DND-41 (cell line): ENCODE measurements at regions not wholly inside any gene's neighbourhood (a gene's known extent, or its start where the extent isn't known, plus 50 kb on each side); places are given as distances from the start of the nearest gene placed in this dataset.

Experiments used
- ATAC-seq: fragments of 200-7000 bp; cut with Tn5 transposase; 3 replicates; pipeline ENCODE4 v1.9.1; 2021; ENCODE audit warnings: low read depth; ENCODE audit not compliant: insufficient read depth
- DNase-seq: peaks from one replicate; pipeline ENCODE4 v3.0.0-alpha.2; 2020
- H2AFZ ChIP-seq: 2 replicates; pipeline ENCODE4 v1.6.0; 2012; ENCODE audit warnings: low read depth, low read length
- H3K27ac ChIP-seq: 2 replicates; pipeline ENCODE4 v1.5.1; 2012; ENCODE audit warnings: low read length, inconsistent platforms
- H3K27me3 ChIP-seq: fragments of 200-600 bp; sonication (generic); 2 replicates; pipeline ENCODE4 v1.6.0; 2012; ENCODE audit warnings: low read length, mild to moderate bottlenecking, inconsistent platforms; ENCODE audit not compliant: insufficient read depth, poor library complexity
- H3K36me3 ChIP-seq: 2 replicates; pipeline ENCODE4 v1.5.1; 2012; ENCODE audit warnings: low read length, inconsistent platforms; ENCODE audit not compliant: insufficient read depth
- H3K4me1 ChIP-seq: 2 replicates; pipeline ENCODE4 v1.5.1; 2012; ENCODE audit warnings: mild to moderate bottlenecking, low read length; ENCODE audit not compliant: insufficient read depth
- H3K4me2 ChIP-seq: 2 replicates; pipeline ENCODE4 v1.6.0; 2012; ENCODE audit warnings: mild to moderate bottlenecking, moderate library complexity, low read length, inconsistent platforms; ENCODE audit not compliant: insufficient read depth
- H3K4me3 ChIP-seq, 2 experiments: fragments of 200-600 bp in 1 of 2; shearing (Covaris generic) in 1 of 2; 2 replicates each; pipeline ENCODE4 v1.5.1; 2012 to 2016; ENCODE audit warnings: inconsistent platforms in 2 of 2, low read length in 2 of 2, mild to moderate bottlenecking in 2 of 2, low read depth in 1 of 2, moderate library complexity in 1 of 2
- H3K79me2 ChIP-seq: 2 replicates; pipeline ENCODE4 v1.6.0; 2012; ENCODE audit warnings: low read length, inconsistent platforms; ENCODE audit not compliant: insufficient read depth
- H3K9ac ChIP-seq: 2 replicates; pipeline ENCODE4 v1.6.0; 2012; ENCODE audit warnings: low read depth, mild to moderate bottlenecking, inconsistent platforms, low read length, moderate library complexity
- H3K9me3 ChIP-seq: 2 replicates; pipeline ENCODE4 v1.5.1; 2012; ENCODE audit warnings: low read length, moderate library complexity, mild to moderate bottlenecking, inconsistent platforms; ENCODE audit not compliant: insufficient read depth, severe bottlenecking
- H4K20me1 ChIP-seq: 2 replicates; pipeline ENCODE4 v1.6.0; 2012; ENCODE audit warnings: low read length; ENCODE audit not compliant: insufficient read depth
- EZH2 ChIP-seq: IDR thresholded peaks from 3 replicates; pipeline ENCODE4 v1.6.1; 2012; ENCODE audit warnings: borderline replicate concordance, low read depth, mild to moderate bottlenecking, moderate library complexity, low read length, inconsistent platforms; ENCODE audit not compliant: severe bottlenecking
- TF ChIP-seq, protein P1 (sequence below): IDR thresholded peaks from 2 replicates; pipeline ENCODE4 v1.5.1; 2012; ENCODE audit warnings: borderline replicate concordance, low read length, moderate library complexity, mild to moderate bottlenecking; ENCODE audit not compliant: poor library complexity, severe bottlenecking; ENCODE audit errors: extremely low read depth

DNA sequence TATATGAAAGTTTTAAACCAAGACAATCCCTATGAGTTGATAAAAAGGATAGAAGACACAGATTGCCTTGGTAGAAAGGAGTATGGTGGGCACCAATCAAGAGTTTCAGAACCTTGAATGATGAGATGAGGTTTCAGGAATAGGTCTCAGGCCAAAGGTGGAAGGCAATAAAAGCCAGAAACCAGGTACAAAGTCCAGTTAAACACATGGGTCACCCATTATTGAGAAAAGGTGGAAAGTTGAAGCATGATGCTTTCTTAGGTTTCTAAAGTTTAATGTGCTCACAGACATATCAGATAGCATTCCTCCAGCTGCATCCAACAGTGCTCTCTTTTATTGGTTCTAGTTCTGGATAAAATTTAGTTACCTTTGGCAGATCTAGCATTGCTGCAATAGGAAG is 950.8 kb upstream of the SOX9 start:
- H3K27me3 ChIP-seq: no peaks in the 10 kb centered on the region
- H3K27ac ChIP-seq: no peak overlapping the region
- no peak overlapping the region for H3K4me3 ChIP-seq
- ATAC-seq (no peak), DNase-seq (no peak)
- H3K4me1 ChIP-seq: no peaks in the 10 kb centered on the region
- no peaks in the 10 kb centered on the region for H3K36me3 ChIP-seq
- no peaks in the 10 kb centered on the region for H3K9me3 ChIP-seq
- H4K20me1 ChIP-seq: no peaks in the 10 kb centered on the region
- H3K79me2 ChIP-seq: no peaks in the 10 kb centered on the region
- H2AFZ ChIP-seq: no peak overlapping the region
- no peak overlapping the region for H3K9ac ChIP-seq
- H3K4me2 ChIP-seq: no peak overlapping the region
- TF ChIP-seq, protein P1, sequence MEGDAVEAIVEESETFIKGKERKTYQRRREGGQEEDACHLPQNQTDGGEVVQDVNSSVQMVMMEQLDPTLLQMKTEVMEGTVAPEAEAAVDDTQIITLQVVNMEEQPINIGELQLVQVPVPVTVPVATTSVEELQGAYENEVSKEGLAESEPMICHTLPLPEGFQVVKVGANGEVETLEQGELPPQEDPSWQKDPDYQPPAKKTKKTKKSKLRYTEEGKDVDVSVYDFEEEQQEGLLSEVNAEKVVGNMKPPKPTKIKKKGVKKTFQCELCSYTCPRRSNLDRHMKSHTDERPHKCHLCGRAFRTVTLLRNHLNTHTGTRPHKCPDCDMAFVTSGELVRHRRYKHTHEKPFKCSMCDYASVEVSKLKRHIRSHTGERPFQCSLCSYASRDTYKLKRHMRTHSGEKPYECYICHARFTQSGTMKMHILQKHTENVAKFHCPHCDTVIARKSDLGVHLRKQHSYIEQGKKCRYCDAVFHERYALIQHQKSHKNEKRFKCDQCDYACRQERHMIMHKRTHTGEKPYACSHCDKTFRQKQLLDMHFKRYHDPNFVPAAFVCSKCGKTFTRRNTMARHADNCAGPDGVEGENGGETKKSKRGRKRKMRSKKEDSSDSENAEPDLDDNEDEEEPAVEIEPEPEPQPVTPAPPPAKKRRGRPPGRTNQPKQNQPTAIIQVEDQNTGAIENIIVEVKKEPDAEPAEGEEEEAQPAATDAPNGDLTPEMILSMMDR: no peak
- TF ChIP-seq EZH2: no peak

- DNase-seq: no peak
- Histone ChIP-seq H3K4me3 (no peak overlapping the region), H3K36me3 (no peaks in the 10 kb centered on the region), H3K4me2 (no peak overlapping the region), H3K9me3 (no peaks in the 10 kb centered on the region), H3K79me2 (no peaks in the 10 kb centered on the region), H3K27me3 (no peaks in the 10 kb centered on the region), H3K4me1 (no peaks in the 10 kb centered on the region), H4K20me1 (no peaks in the 10 kb centered on the region), H2AFZ (no peak overlapping the region), H3K9ac (no peak overlapping the region), H3K27ac (no peak overlapping the region)
- no peak for TF ChIP-seq EZH2
- TF ChIP-seq, protein P1: no peak
- ATAC-seq: no peak
Measured at GRCh38 chr17:71171270-71171669, 949.5 kb upstream of the SOX9 start.

DNA sequence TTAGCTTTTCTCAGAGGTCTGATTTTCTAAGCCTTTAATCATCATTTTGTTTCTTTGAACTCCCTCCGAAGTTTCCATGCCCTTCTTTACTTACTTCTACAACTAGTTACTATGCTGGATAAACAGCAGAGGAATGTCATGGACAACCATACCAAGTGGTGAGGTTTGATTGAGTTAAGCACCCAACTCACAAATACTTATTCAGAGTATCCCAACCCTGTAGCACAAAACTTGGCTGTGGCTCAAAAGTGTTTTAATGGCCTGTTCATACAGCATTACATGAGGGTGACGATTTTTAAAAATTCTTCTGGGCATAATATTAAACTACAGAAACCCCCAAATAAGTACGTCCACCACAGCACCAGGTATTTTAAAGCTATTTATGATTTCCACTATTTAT is 946.8 kb upstream of the SOX9 start:
- Histone ChIP-seq H3K27ac (no peak overlapping the region), H3K4me2 (no peak overlapping the region), H3K27me3 (no peaks in the 10 kb centered on the region), H3K4me3 (no peak overlapping the region), H3K9me3 (no peaks in the 10 kb centered on the region), H3K9ac (no peak overlapping the region), H3K79me2 (no peaks in the 10 kb centered on the region), H4K20me1 (no peaks in the 10 kb centered on the region), H3K4me1 (no peaks in the 10 kb centered on the region), H3K36me3 (no peaks in the 10 kb centered on the region), H2AFZ (no peak overlapping the region)
- DNase-seq (no peak), ATAC-seq (no peak)
- no peak for TF ChIP-seq EZH2
- TF ChIP-seq, protein P1: no peak

- ATAC-seq: no peak
- no peaks in the 10 kb centered on the region for H4K20me1 ChIP-seq
- TF ChIP-seq EZH2: no peak
- TF ChIP-seq, protein P1: no peak
Measured at GRCh38 chr17:71176331-71176730, 944.5 kb upstream of the SOX9 start.

More at GRCh38 chr17:71176331-71176730, 944.5 kb upstream of the SOX9 start:
- Histone ChIP-seq H3K79me2 (no peaks in the 10 kb centered on the region), H3K27me3 (no peaks in the 10 kb centered on the region), H3K4me3 (no peak overlapping the region), H3K36me3 (no peaks in the 10 kb centered on the region), H3K4me2 (no peak overlapping the region), H3K4me1 (no peaks in the 10 kb centered on the region), H3K27ac (no peak overlapping the region), H3K9ac (no peak overlapping the region), H2AFZ (no peak overlapping the region), H3K9me3 (no peaks in the 10 kb centered on the region)
- DNase-seq: no peak
